ENCODE measurements at regions not wholly inside any gene's neighbourhood (a gene's known extent, or its start where the extent isn't known, plus 50 kb on each side); places are given as distances from the start of the nearest gene placed in this dataset.

DNA sequence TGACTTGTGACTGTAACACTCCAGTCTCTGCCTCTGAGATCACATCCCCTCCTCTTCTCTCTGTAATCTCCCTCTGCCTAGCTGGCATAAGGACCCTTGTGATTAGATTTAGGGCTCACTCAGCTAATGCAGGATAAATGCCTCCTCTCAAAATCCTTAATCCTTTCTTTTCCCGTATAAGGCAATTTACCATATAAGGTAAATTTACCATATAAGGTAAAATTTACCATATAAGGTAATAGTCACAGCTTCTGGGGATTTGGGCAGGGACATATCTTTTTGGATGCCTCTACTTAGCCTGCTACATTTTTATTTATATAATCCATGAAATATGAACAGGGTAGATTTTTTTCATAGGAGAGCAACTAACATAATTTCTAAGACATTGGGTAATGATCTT lies 318.0 kb upstream of the PUM3 start:
- no peak overlapping the region for H3K4me3 ChIP-seq
- no peaks in the 10 kb centered on the region for H3K36me3 ChIP-seq
- no peak for DNase-seq
- TF ChIP-seq EP300 (IDR thresholded peaks at IDR 0.05), result no peak
- no peak for TF ChIP-seq POLR2A (IDR thresholded peaks at IDR 0.05)
- no peak for TF ChIP-seq POLR2AphosphoS5 (IDR thresholded peaks at IDR 0.05)
- TF ChIP-seq, protein P1, sequence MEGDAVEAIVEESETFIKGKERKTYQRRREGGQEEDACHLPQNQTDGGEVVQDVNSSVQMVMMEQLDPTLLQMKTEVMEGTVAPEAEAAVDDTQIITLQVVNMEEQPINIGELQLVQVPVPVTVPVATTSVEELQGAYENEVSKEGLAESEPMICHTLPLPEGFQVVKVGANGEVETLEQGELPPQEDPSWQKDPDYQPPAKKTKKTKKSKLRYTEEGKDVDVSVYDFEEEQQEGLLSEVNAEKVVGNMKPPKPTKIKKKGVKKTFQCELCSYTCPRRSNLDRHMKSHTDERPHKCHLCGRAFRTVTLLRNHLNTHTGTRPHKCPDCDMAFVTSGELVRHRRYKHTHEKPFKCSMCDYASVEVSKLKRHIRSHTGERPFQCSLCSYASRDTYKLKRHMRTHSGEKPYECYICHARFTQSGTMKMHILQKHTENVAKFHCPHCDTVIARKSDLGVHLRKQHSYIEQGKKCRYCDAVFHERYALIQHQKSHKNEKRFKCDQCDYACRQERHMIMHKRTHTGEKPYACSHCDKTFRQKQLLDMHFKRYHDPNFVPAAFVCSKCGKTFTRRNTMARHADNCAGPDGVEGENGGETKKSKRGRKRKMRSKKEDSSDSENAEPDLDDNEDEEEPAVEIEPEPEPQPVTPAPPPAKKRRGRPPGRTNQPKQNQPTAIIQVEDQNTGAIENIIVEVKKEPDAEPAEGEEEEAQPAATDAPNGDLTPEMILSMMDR (IDR thresholded peaks at IDR 0.05), result no peak
- no peaks in the 10 kb centered on the region for H3K9me3 ChIP-seq
- 66 to 85% methylated on average over 1 of the region's 1 CpG for WGBS, 2 donors
- intact Hi-C loops (cut with DNase I), result no loop called here
- no peaks in the 10 kb centered on the region for H3K27me3 ChIP-seq
- H3K27ac ChIP-seq, result no peak overlapping the region
- no peaks in the 10 kb centered on the region for H3K4me1 ChIP-seq

DNA sequence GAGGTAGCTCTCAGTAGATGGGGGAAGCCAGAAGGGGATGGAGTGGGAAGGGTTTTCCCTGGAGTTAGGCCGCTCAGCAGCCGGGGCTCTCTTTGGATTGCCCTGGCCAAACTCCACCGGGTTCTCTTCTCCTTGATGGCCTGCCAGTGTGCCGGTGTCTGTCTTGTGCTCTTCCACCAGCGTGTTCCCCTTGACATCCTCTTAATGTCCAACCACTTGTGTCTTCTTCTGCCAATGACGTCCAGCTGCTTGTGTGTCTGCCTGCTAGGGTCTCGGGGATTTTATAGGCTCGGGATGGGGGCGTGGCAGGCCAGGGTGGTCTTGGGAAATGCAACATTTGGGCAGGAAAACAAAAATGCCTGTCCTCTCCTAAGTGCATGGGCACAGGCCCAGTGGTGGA lies 313.1 kb upstream of the PUM3 start:
- no peaks in the 10 kb centered on the region for H3K4me1 ChIP-seq
- WGBS, 2 donors, result 90 to 93% methylated on average over 9 of the region's 9 CpGs
- H3K4me3 ChIP-seq, result no peak overlapping the region
- H3K9me3 ChIP-seq, result no peaks in the 10 kb centered on the region
- H3K36me3 ChIP-seq, result no peaks in the 10 kb centered on the region
- H3K27me3 ChIP-seq, result no peaks in the 10 kb centered on the region
- intact Hi-C loops (cut with DNase I), result no loop called here
- no peak overlapping the region for H3K27ac ChIP-seq
- TF ChIP-seq EP300 (IDR thresholded peaks at IDR 0.05), result no peak
- TF ChIP-seq, protein P1 (IDR thresholded peaks at IDR 0.05), result no peak
- no peak for TF ChIP-seq POLR2AphosphoS5 (IDR thresholded peaks at IDR 0.05)
- DNase-seq, result no peak

DNA sequence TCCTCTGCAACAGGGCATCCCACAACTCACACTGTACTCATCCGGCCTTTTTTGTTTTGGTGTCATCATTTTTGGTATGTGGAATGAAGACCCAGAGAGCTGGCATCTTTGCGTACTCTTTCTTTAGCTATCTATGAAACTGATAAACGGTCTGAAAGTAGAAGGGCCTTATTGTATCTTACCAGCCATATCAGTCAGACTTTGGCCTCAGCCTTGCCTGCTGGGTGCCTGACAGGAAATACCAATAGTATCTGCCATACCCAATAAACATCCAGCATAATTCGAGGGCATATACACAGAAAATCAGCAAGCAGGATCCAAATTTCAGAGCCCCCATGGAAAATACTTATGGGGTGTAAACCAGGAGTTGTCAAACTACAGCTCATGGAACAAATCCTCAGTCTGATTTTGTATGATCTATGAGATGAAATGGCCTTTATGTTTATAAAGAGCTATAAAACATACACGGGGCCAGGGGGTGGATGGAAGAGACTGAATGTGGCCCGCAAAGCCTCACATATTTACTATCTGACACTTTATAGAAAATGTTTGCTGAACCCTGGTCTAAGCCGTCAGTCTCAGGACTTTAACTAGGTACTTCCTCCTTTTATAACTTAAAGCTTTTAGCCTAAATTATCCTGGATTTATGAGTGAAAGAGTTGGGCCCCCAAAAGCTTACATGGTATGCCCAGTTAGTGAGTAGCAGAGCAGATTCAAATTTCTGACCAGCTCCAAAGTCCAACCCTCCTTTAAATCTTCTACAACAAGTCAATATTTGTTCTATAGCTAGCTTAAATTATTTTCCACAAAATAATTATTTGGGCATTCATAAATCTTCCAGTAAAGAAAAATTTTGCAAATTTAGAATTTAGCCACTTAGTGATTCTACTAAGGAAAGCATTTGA lies 308.0 kb upstream of the PUM3 start:
- Histone ChIP-seq H3K4me3 (no peak overlapping the region), H3K36me3 (no peaks in the 10 kb centered on the region), H3K4me1 (no peaks in the 10 kb centered on the region), H3K27me3 (no peaks in the 10 kb centered on the region), H3K27ac (no peak overlapping the region), H3K9me3 (no peaks in the 10 kb centered on the region)
- no peak for TF ChIP-seq POLR2AphosphoS5 (IDR thresholded peaks at IDR 0.05)
- no peak for TF ChIP-seq EP300 (IDR thresholded peaks at IDR 0.05)
- TF ChIP-seq, protein P1 (IDR thresholded peaks at IDR 0.05), result no peak
- no peak for TF ChIP-seq POLR2A (IDR thresholded peaks at IDR 0.05)
- intact Hi-C loops (cut with DNase I), result no loop called here
- 17 to 51% methylated on average over 7 of the region's 7 CpGs for WGBS, 2 donors
- no peak for DNase-seq

DNA sequence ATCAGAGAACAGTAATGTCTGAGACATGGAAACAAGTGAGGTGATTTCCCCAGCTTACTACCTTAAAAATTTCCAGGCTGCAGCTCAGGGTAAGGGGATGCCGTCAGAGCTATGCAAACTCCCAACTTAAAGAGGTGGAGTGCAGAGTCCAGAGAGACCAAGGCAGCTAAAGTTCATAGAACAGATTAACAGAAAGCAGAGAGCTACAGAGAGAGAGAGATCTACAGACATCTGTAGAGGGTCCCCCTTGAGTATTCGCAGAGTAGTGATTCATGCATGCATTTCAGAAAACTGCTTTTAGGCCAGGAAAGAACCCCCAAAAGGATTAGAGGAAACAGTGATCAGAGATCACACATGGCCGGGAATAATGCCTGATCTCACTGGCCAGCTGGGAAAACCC lies 306.2 kb upstream of the PUM3 start:
- H3K9me3 ChIP-seq, result no peaks in the 10 kb centered on the region
- no peaks in the 10 kb centered on the region for H3K36me3 ChIP-seq
- no peaks in the 10 kb centered on the region for H3K27me3 ChIP-seq
- DNase-seq, result no peak
- H3K4me3 ChIP-seq, result no peak overlapping the region
- WGBS, 2 donors, result 59 to 77% methylated on average over 3 of the region's 3 CpGs
- H3K4me1 ChIP-seq, result no peaks in the 10 kb centered on the region
- TF ChIP-seq POLR2AphosphoS5 (IDR thresholded peaks at IDR 0.05) (no peak), EP300 (IDR thresholded peaks at IDR 0.05) (no peak)
- TF ChIP-seq, protein P1 (IDR thresholded peaks at IDR 0.05), result no peak
- intact Hi-C loops (cut with DNase I), result no loop called here
- no peak overlapping the region for H3K27ac ChIP-seq

Data from sigmoid colon (tissue), 6 donors.